ENCODE measurements at regions not wholly inside any gene's neighbourhood (a gene's known extent, or its start where the extent isn't known, plus 50 kb on each side); places are given as distances from the start of the nearest gene placed in this dataset.
"Not testable (repeated sequence)": the region's sequence is repeated elsewhere in the genome, so short reads cannot be mapped to it uniquely, and the experiment has no call there.

GRCh38 chr9:81073821-81074220, 615.5 kb downstream of the TLE1 start:
- DNase-seq (ENCODE audit: low spot score), result no peak

DNA sequence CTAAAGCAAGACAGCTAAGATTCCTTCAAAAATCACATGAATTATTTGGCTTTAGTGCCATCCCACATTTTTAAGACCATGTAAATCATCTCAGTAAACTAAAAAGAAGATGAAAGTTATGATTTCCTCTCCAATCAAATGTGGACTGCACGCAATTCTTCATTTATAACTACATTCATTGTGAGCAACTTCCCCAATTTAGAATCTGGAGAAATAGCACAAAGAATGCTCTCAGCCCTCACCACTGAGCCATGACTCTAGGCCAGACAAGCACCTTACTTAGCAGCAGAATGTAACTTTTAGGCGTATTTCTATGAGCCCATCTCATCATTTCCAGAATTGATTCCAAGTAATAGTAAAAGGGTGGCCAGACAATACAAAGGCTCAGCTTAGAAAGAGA, 616.6 kb downstream of the TLE1 start:
- no peak for DNase-seq (ENCODE audit: low spot score)

DNA sequence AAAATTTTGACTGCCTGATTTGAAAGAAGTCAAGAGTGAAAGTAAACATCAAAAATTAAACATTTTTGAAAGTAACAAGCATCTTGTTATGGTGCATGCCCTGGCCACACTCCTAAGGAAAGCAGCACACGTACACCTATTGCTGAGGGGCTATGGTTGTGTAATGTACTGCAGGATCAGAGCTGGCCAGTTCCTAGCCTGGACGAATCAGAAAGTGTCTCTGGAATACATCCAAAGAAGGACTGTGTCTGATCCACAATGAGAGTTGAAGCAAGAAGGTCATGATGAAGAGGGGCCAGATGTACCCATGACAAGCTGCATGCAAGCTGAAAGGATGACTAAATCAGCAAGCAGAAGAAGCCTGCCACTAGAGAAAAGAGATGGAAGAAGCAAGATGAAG, 618.2 kb downstream of the TLE1 start:
- no peak for DNase-seq (ENCODE audit: low spot score)

GRCh38 chr9:81070689-81071088, 618.7 kb downstream of the TLE1 start:
- no peak for DNase-seq (ENCODE audit: low spot score)

- DNase-seq (ENCODE audit: low spot score), result no peak
Observed at GRCh38 chr9:81069923-81070322, 619.4 kb downstream of the TLE1 start.

- DNase-seq (ENCODE audit: low spot score), result no peak
Observed at GRCh38 chr9:81069038-81069795, 620.1 kb downstream of the TLE1 start.

GRCh38 chr9:81062995-81063394, 626.4 kb downstream of the TLE1 start:
- DNase-seq (ENCODE audit: low spot score), result not testable (repeated sequence)

GRCh38 chr9:81058782-81059181, 630.6 kb downstream of the TLE1 start:
- DNase-seq (ENCODE audit: low spot score), result no peak

DNA sequence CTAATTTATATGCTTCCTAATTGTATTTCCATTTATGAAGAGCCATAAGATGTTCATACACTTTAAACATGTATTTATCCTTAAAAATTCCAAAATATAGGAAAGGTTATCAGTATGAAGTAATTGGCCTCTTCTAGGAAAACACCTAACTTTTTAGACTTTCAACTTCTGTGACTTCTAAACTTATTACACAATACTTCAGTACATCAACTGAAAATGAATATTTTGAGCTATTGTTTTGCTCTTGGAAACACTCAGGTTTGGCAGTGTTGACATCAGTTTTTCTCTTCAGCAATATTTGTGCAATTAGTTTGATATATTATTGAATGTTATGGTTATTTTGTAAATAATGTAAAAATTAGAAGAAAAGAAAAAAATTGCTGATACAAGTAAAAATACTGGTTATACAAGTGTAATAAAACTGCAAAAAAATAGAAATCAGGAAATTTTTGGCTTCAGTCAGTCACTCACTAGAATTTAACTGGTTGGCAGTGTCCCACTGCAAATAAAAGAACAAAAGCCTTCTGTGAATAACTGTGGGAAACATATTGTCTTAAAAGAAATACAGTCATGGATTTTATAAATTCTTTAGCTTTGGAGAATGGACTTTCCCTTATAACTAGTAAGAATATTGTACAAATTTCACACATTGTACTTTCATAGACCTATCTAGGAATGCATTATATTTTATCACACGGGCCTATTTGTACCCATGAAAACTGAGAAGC, 635.9 kb downstream of the TLE1 start:
- no peak for DNase-seq (ENCODE audit: low spot score)

DNA sequence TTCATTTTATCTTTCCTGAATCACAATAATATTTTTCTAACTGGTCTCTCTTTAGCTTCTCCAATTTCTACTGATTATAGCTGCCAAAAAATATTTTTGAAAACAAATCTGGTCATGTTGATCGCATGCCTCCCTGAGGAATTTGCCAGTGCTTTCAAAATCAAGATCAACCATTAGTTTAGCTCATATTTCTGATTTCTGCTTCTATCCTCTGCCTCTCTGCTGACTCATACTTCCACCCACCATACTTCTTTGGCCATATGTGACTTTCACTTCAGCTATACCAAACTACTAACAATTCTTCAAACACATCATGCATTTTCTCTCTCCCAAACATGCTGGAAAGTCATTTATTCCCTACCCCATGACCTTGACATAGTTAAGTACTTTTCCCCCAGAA, 636.5 kb downstream of the TLE1 start:
- no peak for DNase-seq (ENCODE audit: low spot score)

- DNase-seq (ENCODE audit: low spot score), result no peak
Observed at GRCh38 chr9:81047280-81047679, 642.1 kb downstream of the TLE1 start.

- no peak for DNase-seq (ENCODE audit: low spot score)
Observed at GRCh38 chr9:81045658-81046057, 643.7 kb downstream of the TLE1 start.

GRCh38 chr9:81037889-81038288, 651.5 kb downstream of the TLE1 start:
- no peak for DNase-seq (ENCODE audit: low spot score)

DNA sequence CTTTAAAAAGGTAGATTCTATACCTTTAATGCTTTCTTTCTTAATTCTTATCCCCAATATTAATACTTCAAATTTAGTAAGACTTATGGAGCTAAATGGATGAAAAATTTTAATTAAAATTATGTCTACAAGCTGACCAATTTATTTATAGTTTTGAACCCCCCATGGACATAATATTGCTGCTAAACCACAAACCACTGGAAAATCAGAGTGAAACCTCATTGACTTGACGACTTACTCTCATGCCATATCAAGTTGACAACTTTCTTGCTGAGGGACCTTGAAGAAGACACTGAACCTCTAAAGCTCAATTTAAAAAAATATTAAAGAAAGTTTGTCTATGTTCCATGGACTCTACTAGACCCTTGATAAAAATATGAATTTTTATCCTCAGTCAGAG, 653.7 kb downstream of the TLE1 start:
- no peak for DNase-seq (ENCODE audit: low spot score)

DNA sequence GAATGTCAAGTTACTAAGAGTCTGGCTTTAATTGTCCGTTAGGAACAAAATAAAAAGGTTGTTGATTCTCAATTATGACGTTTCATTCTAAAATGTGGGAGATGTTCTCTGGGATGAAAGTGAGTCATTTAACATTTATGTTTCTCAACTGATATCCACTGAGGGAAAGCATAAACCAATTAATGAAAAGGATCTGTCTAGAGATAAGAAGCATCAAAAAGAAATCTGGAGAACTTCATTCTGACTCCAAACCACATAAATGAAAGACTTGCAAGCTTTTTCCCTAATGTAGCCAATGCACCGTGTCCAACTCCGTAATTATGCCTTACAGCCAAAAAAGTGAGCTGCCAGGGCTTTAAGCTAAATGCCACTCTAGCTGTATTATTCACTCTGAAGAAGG, 654.2 kb downstream of the TLE1 start:
- DNase-seq (ENCODE audit: low spot score), result no peak

- DNase-seq (ENCODE audit: low spot score), result no peak
Observed at GRCh38 chr9:81032831-81033230, 656.5 kb downstream of the TLE1 start.

GRCh38 chr9:81032030-81032572, 657.2 kb downstream of the TLE1 start:
- DNase-seq (ENCODE audit: low spot score), result no peak

DNA sequence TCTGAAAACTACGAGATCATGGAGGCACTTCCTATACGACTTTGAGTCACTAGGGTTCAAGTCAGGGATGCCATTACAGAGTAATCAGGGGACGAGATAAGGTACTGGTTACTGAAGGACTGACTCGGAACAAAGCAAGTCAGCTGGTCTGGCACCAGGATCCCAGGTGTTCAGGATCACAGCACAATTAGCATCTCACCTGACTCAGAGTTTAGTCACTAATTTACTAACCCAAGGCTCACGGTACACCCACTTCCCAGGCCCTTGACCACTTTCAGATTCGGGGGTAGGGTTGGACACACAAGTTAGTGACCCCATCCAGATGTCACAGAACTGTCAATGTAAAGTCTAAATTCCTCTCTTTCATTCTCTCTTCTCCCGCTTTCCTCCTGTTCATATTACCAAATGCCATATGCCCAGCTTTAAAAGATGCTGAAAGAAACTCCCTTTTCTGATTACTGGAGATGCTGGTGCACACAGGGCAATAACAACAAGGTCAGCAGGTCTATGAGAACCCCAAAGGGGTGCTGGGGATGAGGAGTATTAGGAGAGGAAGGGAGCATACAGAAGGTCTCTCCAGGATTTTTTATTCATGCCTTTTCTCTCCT, 657.8 kb downstream of the TLE1 start:
- no peak for DNase-seq (ENCODE audit: low spot score)

DNA sequence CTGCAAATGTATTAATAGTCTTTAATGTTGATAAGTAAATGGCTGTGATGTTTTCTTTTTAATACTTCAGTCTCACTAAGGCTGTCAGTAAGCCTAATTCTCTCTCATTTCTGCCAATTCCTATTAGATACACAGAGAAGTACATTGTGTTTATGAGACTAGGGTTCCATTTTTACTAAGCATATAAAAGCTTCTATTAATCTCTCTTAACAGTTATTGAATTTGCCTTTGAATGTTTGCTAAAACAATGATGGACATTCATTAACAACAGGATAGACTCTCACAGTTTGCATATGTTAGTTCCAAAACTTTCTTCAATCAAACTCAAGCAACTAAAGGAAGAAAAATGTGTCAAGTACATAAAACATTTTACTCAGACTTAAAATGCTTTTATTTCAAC, 659.3 kb downstream of the TLE1 start:
- no peak for DNase-seq (ENCODE audit: low spot score)

DNA sequence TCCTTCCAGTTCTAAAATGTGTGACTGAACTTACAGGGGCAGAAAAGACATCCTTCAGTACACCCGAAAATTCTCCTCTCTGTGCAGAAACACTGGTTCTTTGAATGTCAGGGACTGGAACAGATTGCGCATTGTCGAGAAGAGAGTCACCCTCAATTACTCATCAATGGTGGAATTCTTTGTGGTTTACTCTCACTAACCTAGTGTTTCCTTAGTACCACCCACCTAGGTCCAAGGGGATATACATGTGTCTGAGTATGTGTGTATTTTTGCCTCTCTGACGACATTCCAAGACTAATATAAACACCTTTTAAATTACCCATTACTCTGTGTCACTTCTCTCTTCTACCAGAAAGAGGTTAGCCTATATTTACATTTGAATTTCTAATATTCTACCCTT, 660.8 kb downstream of the TLE1 start:
- no peak for DNase-seq (ENCODE audit: low spot score)

DNA sequence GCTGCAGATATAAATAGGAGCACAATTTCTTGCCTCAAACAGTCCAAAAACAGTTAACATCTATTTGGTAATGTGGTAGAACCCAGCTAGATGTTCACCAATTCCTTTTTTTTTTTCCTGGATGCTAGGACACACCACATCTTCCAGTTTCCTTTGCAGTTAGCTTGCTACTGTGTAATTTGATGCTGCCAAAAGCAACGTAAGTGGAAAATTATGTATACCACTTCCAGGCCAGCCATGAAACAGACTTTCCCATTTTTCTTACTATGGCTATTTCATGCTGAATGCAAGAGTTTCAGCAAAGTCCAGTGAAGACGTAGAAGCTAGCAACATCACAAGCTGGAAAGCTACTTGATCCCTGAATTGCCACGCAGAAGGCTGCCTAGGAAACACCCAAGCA, 667.2 kb downstream of the TLE1 start:
- no peak for DNase-seq (ENCODE audit: low spot score)

DNA sequence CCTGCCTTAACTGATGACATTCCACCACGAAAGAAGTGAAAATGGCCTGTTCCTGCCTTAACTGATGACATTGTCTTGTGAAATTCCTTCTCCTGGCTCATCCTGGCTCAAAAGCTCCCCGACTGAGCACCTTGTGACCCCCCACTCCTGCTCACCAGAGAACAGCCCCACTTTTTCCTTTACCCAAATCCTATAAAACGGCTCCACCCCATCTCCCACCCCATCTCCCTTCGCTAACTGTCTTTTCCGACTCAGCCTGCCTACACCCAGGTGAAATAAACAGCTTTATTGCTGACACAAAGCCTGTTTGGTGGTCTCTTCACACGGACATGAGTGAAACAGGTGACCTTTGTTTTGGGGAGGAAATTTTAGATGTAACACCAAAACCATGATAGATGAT, 674.4 kb downstream of the TLE1 start:
- DNase-seq (ENCODE audit: low spot score), result not testable (repeated sequence)

GRCh38 chr9:81013191-81013590, 676.2 kb downstream of the TLE1 start:
- not testable (repeated sequence) for DNase-seq (ENCODE audit: low spot score)

All from cerebellar cortex (tissue), 1 donor.